H1 (cell line): ENCODE measurements at regions not wholly inside any gene's neighbourhood (a gene's known extent, or its start where the extent isn't known, plus 50 kb on each side); places are given as distances from the start of the nearest gene placed in this dataset.

ENCODE experiments used
- EGR1 ChIP-seq: IDR thresholded peaks from 2 replicates; pipeline ENCODE4 v1.6.1; 2011; ENCODE audit warnings: low read depth, low read length, borderline replicate concordance
- NANOG ChIP-seq: IDR thresholded peaks from 2 replicates; pipeline ENCODE4 v1.6.1; 2011; ENCODE audit warnings: low read length, low read depth, mild to moderate bottlenecking, inconsistent platforms; ENCODE audit not compliant: insufficient read depth, poor library complexity, severe bottlenecking
- TBP ChIP-seq: IDR thresholded peaks from 2 replicates; pipeline ENCODE4 v1.6.1; 2011; ENCODE audit warnings: low read depth, low read length, improper control_type of control experiment
- TCF12 ChIP-seq: IDR thresholded peaks from 2 replicates; pipeline ENCODE4 v1.6.1; 2011; ENCODE audit warnings: low read depth, mild to moderate bottlenecking, low read length
- TF ChIP-seq, protein P1 (sequence below), 3 experiments: IDR thresholded peaks; 1 replicate in 2 of 3; 2 replicates in 1 of 3; pipeline versions ENCODE4 v1.5.1 to v1.6.1; 2011; ENCODE audit warnings: low read length in 3 of 3, mild to moderate bottlenecking in 3 of 3, inconsistent platforms in 2 of 3, low read depth in 1 of 3, moderate library complexity in 1 of 3; ENCODE audit not compliant: insufficient read depth in 1 of 3; ENCODE audit errors: control extremely low read depth in 1 of 3
- TF ChIP-seq, protein P2 (sequence below): IDR thresholded peaks from 2 replicates; pipeline ENCODE4 v1.6.1; 2011; ENCODE audit warnings: low read length, improper control_type of control experiment

DNA sequence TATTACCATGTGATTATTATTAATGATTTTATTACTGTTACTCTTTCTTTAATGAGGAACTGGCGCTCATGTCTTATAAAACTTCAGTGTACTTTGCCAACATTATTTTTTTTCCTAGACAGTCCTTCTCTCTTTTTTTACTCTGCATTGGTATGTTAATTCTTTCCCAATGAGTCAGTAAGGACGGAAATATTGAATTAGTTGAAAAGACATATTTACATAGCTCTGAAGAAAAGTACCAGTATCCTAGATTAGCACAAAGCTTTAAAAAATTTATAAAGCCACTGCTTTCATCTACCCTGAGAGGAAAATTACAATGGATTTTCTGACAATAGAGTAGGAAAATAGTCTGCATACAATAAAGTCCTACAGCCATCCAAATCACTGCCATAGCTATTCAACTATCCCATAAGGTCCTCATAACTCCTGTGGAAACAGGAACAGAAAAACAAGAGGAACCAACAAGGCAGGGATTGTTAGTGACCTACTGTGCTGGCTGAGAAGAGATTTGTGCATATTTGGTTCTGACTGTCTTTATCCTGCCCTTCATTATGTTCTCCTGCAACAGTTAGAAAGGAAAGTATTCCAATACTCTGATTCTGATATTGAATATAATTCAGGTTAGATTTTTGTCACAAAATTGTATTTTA lies 314.4 kb downstream of the AASDHPPT start (continued):
- TF ChIP-seq, protein P1, sequence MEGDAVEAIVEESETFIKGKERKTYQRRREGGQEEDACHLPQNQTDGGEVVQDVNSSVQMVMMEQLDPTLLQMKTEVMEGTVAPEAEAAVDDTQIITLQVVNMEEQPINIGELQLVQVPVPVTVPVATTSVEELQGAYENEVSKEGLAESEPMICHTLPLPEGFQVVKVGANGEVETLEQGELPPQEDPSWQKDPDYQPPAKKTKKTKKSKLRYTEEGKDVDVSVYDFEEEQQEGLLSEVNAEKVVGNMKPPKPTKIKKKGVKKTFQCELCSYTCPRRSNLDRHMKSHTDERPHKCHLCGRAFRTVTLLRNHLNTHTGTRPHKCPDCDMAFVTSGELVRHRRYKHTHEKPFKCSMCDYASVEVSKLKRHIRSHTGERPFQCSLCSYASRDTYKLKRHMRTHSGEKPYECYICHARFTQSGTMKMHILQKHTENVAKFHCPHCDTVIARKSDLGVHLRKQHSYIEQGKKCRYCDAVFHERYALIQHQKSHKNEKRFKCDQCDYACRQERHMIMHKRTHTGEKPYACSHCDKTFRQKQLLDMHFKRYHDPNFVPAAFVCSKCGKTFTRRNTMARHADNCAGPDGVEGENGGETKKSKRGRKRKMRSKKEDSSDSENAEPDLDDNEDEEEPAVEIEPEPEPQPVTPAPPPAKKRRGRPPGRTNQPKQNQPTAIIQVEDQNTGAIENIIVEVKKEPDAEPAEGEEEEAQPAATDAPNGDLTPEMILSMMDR (IDR thresholded peaks at IDR 0.05; ENCODE audit: control extremely low read depth in 1 of 3, insufficient read depth in 1 of 3, low read depth in 1 of 3, low read length in 3 of 3) = no peak
- TF ChIP-seq TBP (no peak), NANOG (no peak), TCF12 (no peak), EGR1 (no peak)
- TF ChIP-seq, protein P2, sequence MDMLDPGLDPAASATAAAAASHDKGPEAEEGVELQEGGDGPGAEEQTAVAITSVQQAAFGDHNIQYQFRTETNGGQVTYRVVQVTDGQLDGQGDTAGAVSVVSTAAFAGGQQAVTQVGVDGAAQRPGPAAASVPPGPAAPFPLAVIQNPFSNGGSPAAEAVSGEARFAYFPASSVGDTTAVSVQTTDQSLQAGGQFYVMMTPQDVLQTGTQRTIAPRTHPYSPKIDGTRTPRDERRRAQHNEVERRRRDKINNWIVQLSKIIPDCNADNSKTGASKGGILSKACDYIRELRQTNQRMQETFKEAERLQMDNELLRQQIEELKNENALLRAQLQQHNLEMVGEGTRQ = no peak
